ENCODE measurements at regions not wholly inside any gene's neighbourhood (a gene's known extent, or its start where the extent isn't known, plus 50 kb on each side); places are given as distances from the start of the nearest gene placed in this dataset.
"Not testable (repeated sequence)": the region's sequence is repeated elsewhere in the genome, so short reads cannot be mapped to it uniquely, and the experiment has no call there.

GRCh38 chr3:33941804-33942203, 143.4 kb downstream of the PDCD6IP start:
- no peaks in the 10 kb centered on the region for H3K36me3 ChIP-seq (ENCODE audit: insufficient read depth)
- no peak overlapping the region for H3K4me2 ChIP-seq
- H3K27me3 ChIP-seq (ENCODE audit: insufficient read depth, low read depth) = no peaks in the 10 kb centered on the region
- peaks cover 10% of the 10 kb centered on the region for H3K4me1 ChIP-seq (ENCODE audit: low read depth, poor library complexity, severe bottlenecking)
- TF ChIP-seq, protein P1, sequence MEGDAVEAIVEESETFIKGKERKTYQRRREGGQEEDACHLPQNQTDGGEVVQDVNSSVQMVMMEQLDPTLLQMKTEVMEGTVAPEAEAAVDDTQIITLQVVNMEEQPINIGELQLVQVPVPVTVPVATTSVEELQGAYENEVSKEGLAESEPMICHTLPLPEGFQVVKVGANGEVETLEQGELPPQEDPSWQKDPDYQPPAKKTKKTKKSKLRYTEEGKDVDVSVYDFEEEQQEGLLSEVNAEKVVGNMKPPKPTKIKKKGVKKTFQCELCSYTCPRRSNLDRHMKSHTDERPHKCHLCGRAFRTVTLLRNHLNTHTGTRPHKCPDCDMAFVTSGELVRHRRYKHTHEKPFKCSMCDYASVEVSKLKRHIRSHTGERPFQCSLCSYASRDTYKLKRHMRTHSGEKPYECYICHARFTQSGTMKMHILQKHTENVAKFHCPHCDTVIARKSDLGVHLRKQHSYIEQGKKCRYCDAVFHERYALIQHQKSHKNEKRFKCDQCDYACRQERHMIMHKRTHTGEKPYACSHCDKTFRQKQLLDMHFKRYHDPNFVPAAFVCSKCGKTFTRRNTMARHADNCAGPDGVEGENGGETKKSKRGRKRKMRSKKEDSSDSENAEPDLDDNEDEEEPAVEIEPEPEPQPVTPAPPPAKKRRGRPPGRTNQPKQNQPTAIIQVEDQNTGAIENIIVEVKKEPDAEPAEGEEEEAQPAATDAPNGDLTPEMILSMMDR (conservative IDR thresholded peaks at IDR 0.05; ENCODE audit: low read depth, low read length) = no peak
- H2AFZ ChIP-seq (ENCODE audit: low read depth) = no peak overlapping the region
- no peak overlapping the region for H3K4me3 ChIP-seq (IDR thresholded peaks at IDR 0.05; ENCODE audit: insufficient read depth, low read depth, low read length)
- H3K27ac ChIP-seq = no peak overlapping the region
- no peaks in the 10 kb centered on the region for H4K20me1 ChIP-seq (ENCODE audit: insufficient read depth)
- no peak overlapping the region for H3K9ac ChIP-seq
- H3K79me2 ChIP-seq (ENCODE audit: insufficient read depth, low read depth) = no peaks in the 10 kb centered on the region

- Histone ChIP-seq H3K36me3 (ENCODE audit: insufficient read depth) (no peaks in the 10 kb centered on the region), H3K79me2 (ENCODE audit: insufficient read depth, low read depth) (no peaks in the 10 kb centered on the region), H3K27ac (no peak overlapping the region), H3K4me1 (ENCODE audit: low read depth, poor library complexity, severe bottlenecking) (peaks cover 10% of the 10 kb centered on the region), H4K20me1 (ENCODE audit: insufficient read depth) (no peaks in the 10 kb centered on the region), H3K27me3 (ENCODE audit: insufficient read depth, low read depth) (no peaks in the 10 kb centered on the region), H3K4me3 (IDR thresholded peaks at IDR 0.05; ENCODE audit: insufficient read depth, low read depth, low read length) (no peak overlapping the region), H3K9ac (no peak overlapping the region), H2AFZ (ENCODE audit: low read depth) (no peak overlapping the region), H3K4me2 (no peak overlapping the region)
- TF ChIP-seq, protein P1 (conservative IDR thresholded peaks at IDR 0.05; ENCODE audit: low read depth, low read length) = no peak
Measured at GRCh38 chr3:33942483-33943150, 144.2 kb downstream of the PDCD6IP start.

- no peak overlapping the region for H3K27ac ChIP-seq
- TF ChIP-seq, protein P1 (conservative IDR thresholded peaks at IDR 0.05; ENCODE audit: low read depth, low read length) = no peak
- H3K36me3 ChIP-seq (ENCODE audit: insufficient read depth) = no peaks in the 10 kb centered on the region
- H3K4me3 ChIP-seq (IDR thresholded peaks at IDR 0.05; ENCODE audit: insufficient read depth, low read depth, low read length) = no peak overlapping the region
- H2AFZ ChIP-seq (ENCODE audit: low read depth) = no peak overlapping the region
- no peaks in the 10 kb centered on the region for H3K27me3 ChIP-seq (ENCODE audit: insufficient read depth, low read depth)
- H3K9ac ChIP-seq = no peak overlapping the region
- H3K79me2 ChIP-seq (ENCODE audit: insufficient read depth, low read depth) = no peaks in the 10 kb centered on the region
- peaks cover 10% of the 10 kb centered on the region for H3K4me1 ChIP-seq (ENCODE audit: low read depth, poor library complexity, severe bottlenecking)
- H3K4me2 ChIP-seq = no peak overlapping the region
- no peaks in the 10 kb centered on the region for H4K20me1 ChIP-seq (ENCODE audit: insufficient read depth)
Measured at GRCh38 chr3:33943277-33943676, 144.8 kb downstream of the PDCD6IP start.

DNA sequence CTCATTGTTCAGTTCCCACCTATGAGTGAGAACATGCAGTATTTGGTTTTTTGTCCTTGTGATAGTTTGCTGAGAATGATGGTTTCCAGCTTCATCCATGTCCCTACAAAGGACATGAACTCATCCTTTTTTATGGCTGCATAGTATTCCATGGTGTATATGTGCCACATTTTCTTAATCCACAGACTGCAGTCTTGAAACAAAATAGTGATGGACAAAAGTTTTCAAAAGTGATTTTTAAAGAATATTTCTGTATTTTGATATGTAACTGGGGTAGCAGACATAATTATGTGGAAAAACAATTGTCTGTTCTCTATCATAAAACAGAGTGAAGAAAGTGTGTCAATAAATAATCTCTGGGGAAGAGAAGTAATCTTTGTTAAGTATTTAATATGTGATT, 148.2 kb downstream of the PDCD6IP start:
- not testable (repeated sequence) for H3K4me3 ChIP-seq (IDR thresholded peaks at IDR 0.05; ENCODE audit: insufficient read depth, low read depth, low read length); H3K9ac ChIP-seq; H2AFZ ChIP-seq (ENCODE audit: low read depth); H3K79me2 ChIP-seq (ENCODE audit: insufficient read depth, low read depth); H3K4me2 ChIP-seq; H3K4me1 ChIP-seq (ENCODE audit: low read depth, poor library complexity, severe bottlenecking); H4K20me1 ChIP-seq (ENCODE audit: insufficient read depth); H3K36me3 ChIP-seq (ENCODE audit: insufficient read depth); H3K27ac ChIP-seq; H3K27me3 ChIP-seq (ENCODE audit: insufficient read depth, low read depth)

All from KMS-11 (cell line).